ENCODE measurements at regions not wholly inside any gene's neighbourhood (a gene's known extent, or its start where the extent isn't known, plus 50 kb on each side); places are given as distances from the start of the nearest gene placed in this dataset.

DNA sequence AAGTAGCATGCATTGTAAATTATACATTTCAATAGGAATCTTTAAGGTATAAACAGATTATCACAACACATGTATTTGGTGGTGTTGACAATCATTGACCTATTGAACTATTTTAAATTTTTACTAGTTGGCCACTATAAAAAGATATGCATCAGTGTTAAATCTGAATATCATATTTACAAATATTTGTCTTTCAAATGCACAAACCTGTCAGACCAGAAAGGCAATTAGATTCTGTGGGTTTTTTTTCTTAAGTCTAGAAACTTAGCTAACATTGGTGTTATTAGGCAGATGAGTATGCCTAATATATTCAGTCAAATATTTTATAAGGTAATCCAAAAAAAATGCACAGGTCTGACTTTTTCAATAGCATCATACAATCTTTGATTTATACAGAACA is 241.4 kb upstream of the DGKB start:
- no peaks in the 10 kb centered on the region for H3K36me3 ChIP-seq (replicated peaks in 1 of 2; ENCODE audit: control insufficient read depth in 1 of 2, insufficient read depth in 2 of 2, low read length in 2 of 2)
- TF ChIP-seq ETV5 (CRISPR knock-in tag; IDR thresholded peaks at IDR 0.05; ENCODE audit: borderline replicate concordance), result no peak
- TF ChIP-seq, protein P1, sequence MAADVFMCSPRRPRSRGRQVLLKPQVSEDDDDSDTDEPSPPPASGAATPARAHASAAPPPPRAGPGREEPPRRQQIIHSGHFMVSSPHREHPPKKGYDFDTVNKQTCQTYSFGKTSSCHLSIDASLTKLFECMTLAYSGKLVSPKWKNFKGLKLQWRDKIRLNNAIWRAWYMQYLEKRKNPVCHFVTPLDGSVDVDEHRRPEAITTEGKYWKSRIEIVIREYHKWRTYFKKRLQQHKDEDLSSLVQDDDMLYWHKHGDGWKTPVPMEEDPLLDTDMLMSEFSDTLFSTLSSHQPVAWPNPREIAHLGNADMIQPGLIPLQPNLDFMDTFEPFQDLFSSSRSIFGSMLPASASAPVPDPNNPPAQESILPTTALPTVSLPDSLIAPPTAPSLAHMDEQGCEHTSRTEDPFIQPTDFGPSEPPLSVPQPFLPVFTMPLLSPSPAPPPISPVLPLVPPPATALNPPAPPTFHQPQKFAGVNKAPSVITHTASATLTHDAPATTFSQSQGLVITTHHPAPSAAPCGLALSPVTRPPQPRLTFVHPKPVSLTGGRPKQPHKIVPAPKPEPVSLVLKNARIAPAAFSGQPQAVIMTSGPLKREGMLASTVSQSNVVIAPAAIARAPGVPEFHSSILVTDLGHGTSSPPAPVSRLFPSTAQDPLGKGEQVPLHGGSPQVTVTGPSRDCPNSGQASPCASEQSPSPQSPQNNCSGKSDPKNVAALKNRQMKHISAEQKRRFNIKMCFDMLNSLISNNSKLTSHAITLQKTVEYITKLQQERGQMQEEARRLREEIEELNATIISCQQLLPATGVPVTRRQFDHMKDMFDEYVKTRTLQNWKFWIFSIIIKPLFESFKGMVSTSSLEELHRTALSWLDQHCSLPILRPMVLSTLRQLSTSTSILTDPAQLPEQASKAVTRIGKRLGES (CRISPR knock-in tag; IDR thresholded peaks at IDR 0.05; ENCODE audit: borderline replicate concordance), result no peak
- TF ChIP-seq HMG20B (CRISPR knock-in tag; conservative IDR thresholded peaks at IDR 0.05), result no peak
- TF ChIP-seq SATB2 (CRISPR knock-in tag; IDR thresholded peaks at IDR 0.05), result no peak
- ChIA-PET CTCF (ENCODE audit: low intra/inter-chr PET ratio, low total read pairs) (no interaction called here), POLR2A (no interaction called here)
- DNase-seq (ENCODE audit: low spot score) (no peak), FAIRE-seq (no peak), ATAC-seq (no peak)
- H3K4me2 ChIP-seq (ENCODE audit: low read depth, low read length), result no peak overlapping the region
- H3K79me2 ChIP-seq (ENCODE audit: insufficient read depth, low read length), result no peaks in the 10 kb centered on the region
- in situ Hi-C loops (cut with HindIII; ENCODE audit: extremely low pct_ligation_motif_present, low pct_unique_long_range_greater_than_20kb) (no loop called here), intact Hi-C loops (cut with micrococcal nuclease; ENCODE audit: unreplicated experiment) (no loop called here)
- H4K20me1 ChIP-seq (ENCODE audit: insufficient read depth, low read length), result no peaks in the 10 kb centered on the region
- no peak overlapping the region for H3K9ac ChIP-seq (ENCODE audit: insufficient read depth, low read depth, low read length)
- no TSS peak for BruUV-seq (replicated peaks)
- H3K4me1 ChIP-seq (ENCODE audit: insufficient read depth, low read length), result no peaks in the 10 kb centered on the region
- peaks cover 23% of the 10 kb centered on the region for H3K9me3 ChIP-seq (ENCODE audit: low read length)
- no peak overlapping the region for H3K27ac ChIP-seq (ENCODE audit: extremely low read length, insufficient read depth, low read length)
- no peak overlapping the region for H2AFZ ChIP-seq (ENCODE audit: low read length)
- no peak overlapping the region for H3K4me3 ChIP-seq (replicated peaks in 1 of 3; ENCODE audit: insufficient read depth in 1 of 3, low read depth in 2 of 3, low read length in 3 of 3)
- H3K27me3 ChIP-seq (ENCODE audit: control insufficient read depth in 1 of 2, insufficient read depth in 2 of 2, low read length in 2 of 2), result no peaks in the 10 kb centered on the region

DNA sequence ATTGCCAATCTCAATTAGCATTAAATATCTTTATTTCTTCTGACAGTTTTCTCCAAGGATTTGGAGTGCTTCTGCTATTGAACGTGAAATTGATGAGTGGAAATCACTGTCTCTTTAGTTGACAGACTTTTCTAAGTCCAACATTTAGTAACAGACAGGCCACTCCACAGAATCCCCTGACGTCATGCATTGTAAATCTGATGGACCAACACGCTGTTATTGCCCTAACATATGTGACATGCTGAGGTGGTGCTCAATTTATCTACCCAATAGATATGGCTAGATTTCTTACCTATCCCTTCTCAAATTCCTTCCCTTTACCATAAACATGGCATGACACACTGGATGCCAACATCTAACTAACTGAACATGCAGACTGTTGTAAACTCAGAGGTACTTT is 240.6 kb upstream of the DGKB start:
- Histone ChIP-seq H3K36me3 (replicated peaks in 1 of 2; ENCODE audit: control insufficient read depth in 1 of 2, insufficient read depth in 2 of 2, low read length in 2 of 2) (no peaks in the 10 kb centered on the region), H2AFZ (ENCODE audit: low read length) (no peak overlapping the region), H3K9ac (ENCODE audit: insufficient read depth, low read depth, low read length) (no peak overlapping the region), H3K4me2 (ENCODE audit: low read depth, low read length) (no peak overlapping the region), H3K27ac (ENCODE audit: extremely low read length, insufficient read depth, low read length) (no peak overlapping the region), H3K4me3 (replicated peaks in 1 of 3; ENCODE audit: insufficient read depth in 1 of 3, low read depth in 2 of 3, low read length in 3 of 3) (no peak overlapping the region), H3K27me3 (ENCODE audit: control insufficient read depth in 1 of 2, insufficient read depth in 2 of 2, low read length in 2 of 2) (no peaks in the 10 kb centered on the region), H3K79me2 (ENCODE audit: insufficient read depth, low read length) (no peaks in the 10 kb centered on the region), H3K4me1 (ENCODE audit: insufficient read depth, low read length) (no peaks in the 10 kb centered on the region), H3K9me3 (ENCODE audit: low read length) (peaks cover 15% of the 10 kb centered on the region), H4K20me1 (ENCODE audit: insufficient read depth, low read length) (no peaks in the 10 kb centered on the region)
- in situ Hi-C loops (cut with HindIII; ENCODE audit: extremely low pct_ligation_motif_present, low pct_unique_long_range_greater_than_20kb) (no loop called here), intact Hi-C loops (cut with micrococcal nuclease; ENCODE audit: unreplicated experiment) (no loop called here)
- TF ChIP-seq ZNF629 (CRISPR knock-in tag; conservative IDR thresholded peaks at IDR 0.05) (no peak), ATF7 (IDR thresholded peaks at IDR 0.05) (peak; percentile 86), ATF7 (CRISPR knock-in tag; IDR thresholded peaks at IDR 0.05) (no peak), CREB1 (IDR thresholded peaks at IDR 0.05) (peak; percentile 85), CREB1 (CRISPR knock-in tag; IDR thresholded peaks at IDR 0.05) (no peak)
- ChIA-PET CTCF (ENCODE audit: low intra/inter-chr PET ratio, low total read pairs) (no interaction called here), POLR2A (no interaction called here)
- FAIRE-seq (no peak), ATAC-seq (no peak), DNase-seq (ENCODE audit: low spot score) (no peak)
- WGBS (ENCODE audit: low lambda C conversion rate), result 0% methylated on average over 3 of the region's 3 CpGs
- no TSS peak for BruUV-seq (replicated peaks)

All from HepG2 (cell line).